Lung (tissue), 11 donors: ENCODE measurements at regions not wholly inside any gene's neighbourhood (a gene's known extent, or its start where the extent isn't known, plus 50 kb on each side); places are given as distances from the start of the nearest gene placed in this dataset.

Experiments
- ATAC-seq: fragments of 200-7000 bp; cut with Tn5 transposase; one replicate; pipeline ENCODE4 v1.9.1; 2020; ENCODE audit warnings: moderate number of reproducible peaks; ENCODE audit not compliant: insufficient read depth, low FRiP score
- DNase-seq, 3 donors: peaks; one replicate each; pipeline ENCODE4 v3.0.0-alpha.2; 2013 to 2017
- H3K27ac ChIP-seq, 2 donors: one replicate each; pipeline ENCODE4 v1.5.1; 2013; ENCODE audit warnings: mild to moderate bottlenecking in 2 of 2, moderate library complexity in 2 of 2, control low read depth in 1 of 2, inconsistent platforms in 1 of 2, low read depth in 1 of 2, low read length in 1 of 2
- H3K27me3 ChIP-seq, 3 donors: one replicate each; pipeline ENCODE4 v1.5.1; 2013; ENCODE audit warnings: low read length in 2 of 3; ENCODE audit not compliant: control insufficient read depth in 3 of 3, insufficient read depth in 3 of 3
- H3K36me3 ChIP-seq, 4 donors: one replicate each; pipeline ENCODE4 v1.5.1; 2013; ENCODE audit warnings: low read length in 4 of 4, mild to moderate bottlenecking in 1 of 4, moderate library complexity in 1 of 4; ENCODE audit not compliant: control insufficient read depth in 4 of 4, insufficient read depth in 4 of 4
- H3K4me1 ChIP-seq, 5 donors: one replicate each; pipeline ENCODE4 v1.5.1; 2013; ENCODE audit warnings: low read length in 5 of 5, mild to moderate bottlenecking in 2 of 5, moderate library complexity in 1 of 5; ENCODE audit not compliant: control insufficient read depth in 5 of 5, insufficient read depth in 5 of 5
- H3K4me3 ChIP-seq: one replicate; pipeline ENCODE4 v1.5.1; 2013; ENCODE audit warnings: mild to moderate bottlenecking, control low read depth, moderate library complexity
- H3K9ac ChIP-seq, 2 donors: one replicate each; pipeline ENCODE4 v1.5.1; 2013; ENCODE audit warnings: low read length in 2 of 2, control low read depth in 1 of 2; ENCODE audit not compliant: insufficient read depth in 1 of 2
- H3K9me3 ChIP-seq, 4 donors: one replicate each; pipeline ENCODE4 v1.5.1; 2013; ENCODE audit warnings: low read length in 3 of 4, mild to moderate bottlenecking in 1 of 4, moderate library complexity in 1 of 4; ENCODE audit not compliant: control insufficient read depth in 4 of 4, insufficient read depth in 3 of 4
- WGBS, 2 donors: extraction: QIAGEN DNeasy Blood & Tissue Kit; methylation state at CpG; one replicate each; pipeline ENCODE4 v1.1.7; 2013; 5-methylcytosine and 5-hydroxymethylcytosine counted together
- TF ChIP-seq, protein P1 (sequence below): IDR thresholded peaks from 2 replicates; pipeline ENCODE4 v1.5.1; 2012; ENCODE audit warnings: mild to moderate bottlenecking; ENCODE audit errors: control extremely low read depth, extremely low read depth
- donor health status: control.
- donor health status: control.
- donor health status: Bipolar disorder and iron deficiency.
- donor health status: healthy.
- donor health status: DM: yes; HTN: yes; CAD: no.

DNA sequence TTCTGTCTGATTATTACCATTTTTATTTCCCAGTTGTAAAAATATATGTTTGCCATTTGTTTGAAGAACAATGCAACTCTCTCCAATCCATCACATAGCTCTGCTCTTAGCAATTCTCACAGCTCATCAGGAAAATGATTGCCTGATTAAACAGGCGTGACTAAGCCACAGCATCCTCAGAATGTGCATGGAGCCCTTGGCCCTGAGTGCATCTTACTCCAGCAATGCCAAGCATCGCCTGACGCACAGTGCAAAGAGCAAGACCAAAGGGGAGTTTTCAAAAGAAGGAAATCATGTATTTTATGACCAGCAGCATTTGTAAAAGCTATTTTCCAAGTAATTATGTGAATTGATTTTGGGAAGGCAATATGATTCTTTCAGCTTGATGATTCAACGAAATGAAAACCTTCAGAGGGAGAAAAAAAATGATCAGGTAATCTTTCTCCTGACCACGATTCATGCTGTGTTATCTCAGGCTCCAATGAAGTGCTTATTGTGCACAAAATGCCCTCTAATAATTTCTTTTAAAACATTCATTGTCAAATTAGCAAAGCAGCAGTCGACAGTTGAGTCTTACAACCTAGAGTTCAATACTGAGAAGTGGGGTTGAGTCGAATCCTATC, 138.0 kb upstream of the FAM9B start:
- ATAC-seq: no peak

DNA sequence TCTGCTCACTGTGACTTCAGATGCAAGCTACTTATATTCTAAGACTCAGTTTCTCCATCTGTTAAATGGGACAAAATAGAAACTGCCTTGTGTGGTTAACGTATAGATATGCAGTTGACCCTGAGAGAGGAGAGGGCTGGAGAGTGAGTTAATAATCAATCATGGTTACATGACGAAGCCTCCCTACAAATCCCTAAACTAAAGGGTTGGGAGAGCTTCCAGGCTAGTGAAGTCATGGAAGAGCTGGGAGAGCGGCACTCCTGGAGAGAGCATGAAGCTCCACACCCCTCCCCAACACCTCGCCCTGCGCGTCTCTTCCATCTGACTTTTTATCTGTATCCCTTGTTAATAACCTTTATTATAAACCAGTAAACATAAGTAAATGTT, 138.5 kb upstream of the FAM9B start:
- no peak overlapping the region for H3K27ac ChIP-seq
- H3K36me3 ChIP-seq: no peaks in the 10 kb centered on the region
- peaks cover 0 to 3% (median 1%) of the 10 kb centered on the region in 4 donors for H3K9me3 ChIP-seq
- H3K27me3 ChIP-seq: peaks cover 0 to 2% (median 2%) of the 10 kb centered on the region in 3 donors
- TF ChIP-seq, protein P1, sequence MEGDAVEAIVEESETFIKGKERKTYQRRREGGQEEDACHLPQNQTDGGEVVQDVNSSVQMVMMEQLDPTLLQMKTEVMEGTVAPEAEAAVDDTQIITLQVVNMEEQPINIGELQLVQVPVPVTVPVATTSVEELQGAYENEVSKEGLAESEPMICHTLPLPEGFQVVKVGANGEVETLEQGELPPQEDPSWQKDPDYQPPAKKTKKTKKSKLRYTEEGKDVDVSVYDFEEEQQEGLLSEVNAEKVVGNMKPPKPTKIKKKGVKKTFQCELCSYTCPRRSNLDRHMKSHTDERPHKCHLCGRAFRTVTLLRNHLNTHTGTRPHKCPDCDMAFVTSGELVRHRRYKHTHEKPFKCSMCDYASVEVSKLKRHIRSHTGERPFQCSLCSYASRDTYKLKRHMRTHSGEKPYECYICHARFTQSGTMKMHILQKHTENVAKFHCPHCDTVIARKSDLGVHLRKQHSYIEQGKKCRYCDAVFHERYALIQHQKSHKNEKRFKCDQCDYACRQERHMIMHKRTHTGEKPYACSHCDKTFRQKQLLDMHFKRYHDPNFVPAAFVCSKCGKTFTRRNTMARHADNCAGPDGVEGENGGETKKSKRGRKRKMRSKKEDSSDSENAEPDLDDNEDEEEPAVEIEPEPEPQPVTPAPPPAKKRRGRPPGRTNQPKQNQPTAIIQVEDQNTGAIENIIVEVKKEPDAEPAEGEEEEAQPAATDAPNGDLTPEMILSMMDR: no peak
- no peak for DNase-seq
- H3K4me3 ChIP-seq: no peak overlapping the region
- WGBS, 2 donors: 84 to 98% methylated on average over 6 of the region's 6 CpGs
- no peak for ATAC-seq
- no peak overlapping the region for H3K9ac ChIP-seq
- no peaks in the 10 kb centered on the region for H3K4me1 ChIP-seq

More for the DNA sequence above, 138.0 kb upstream of the FAM9B start:
- TF ChIP-seq, protein P1: no peak
- Histone ChIP-seq H3K4me3 (no peak overlapping the region), H3K4me1 (no peaks in the 10 kb centered on the region), H3K36me3 (no peaks in the 10 kb centered on the region), H3K9ac (no peak overlapping the region), H3K27me3 (peaks cover 0 to 2% (median 0%) of the 10 kb centered on the region in 3 donors), H3K9me3 (peaks cover 0 to 3% (median 1%) of the 10 kb centered on the region in 4 donors), H3K27ac (no peak overlapping the region)
- DNase-seq: peak in 2 of 3 donors; percentile 15 to 50
- WGBS, 2 donors: 76 to 84% methylated on average over 7 of the region's 7 CpGs

DNA sequence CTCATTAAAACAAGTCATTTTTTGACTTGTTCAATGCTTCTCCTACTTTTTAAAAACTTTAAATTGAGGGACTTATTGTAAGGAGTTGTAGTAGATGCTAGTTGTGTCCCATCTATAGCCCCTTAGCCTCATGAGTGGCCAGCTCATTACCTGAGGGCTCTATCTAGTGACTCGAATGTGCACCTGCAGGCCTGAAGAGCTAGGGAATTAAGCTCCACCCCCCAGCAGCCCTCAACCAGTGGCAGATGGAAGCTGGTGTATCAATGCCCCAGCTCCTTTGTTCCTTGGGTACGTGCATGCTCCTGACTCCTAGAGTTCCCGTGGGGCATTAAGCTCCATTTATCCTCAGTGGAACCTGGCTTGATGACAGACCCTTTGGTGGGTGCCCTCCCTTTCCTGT, 146.7 kb upstream of the FAM9B start:
- no peak for ATAC-seq
- H3K9ac ChIP-seq: no peak overlapping the region
- DNase-seq: no peak
- H3K27me3 ChIP-seq: peaks cover 0 to 24% (median 9%) of the 10 kb centered on the region in 3 donors
- WGBS, 2 donors: 71 to 96% methylated on average over 3 of the region's 3 CpGs
- no peaks in the 10 kb centered on the region for H3K4me1 ChIP-seq
- TF ChIP-seq, protein P1: no peak
- H3K4me3 ChIP-seq: no peak overlapping the region
- peaks cover 0 to 4% (median under 1%) of the 10 kb centered on the region in 4 donors for H3K9me3 ChIP-seq
- H3K36me3 ChIP-seq: no peaks in the 10 kb centered on the region
- no peak overlapping the region for H3K27ac ChIP-seq

DNA sequence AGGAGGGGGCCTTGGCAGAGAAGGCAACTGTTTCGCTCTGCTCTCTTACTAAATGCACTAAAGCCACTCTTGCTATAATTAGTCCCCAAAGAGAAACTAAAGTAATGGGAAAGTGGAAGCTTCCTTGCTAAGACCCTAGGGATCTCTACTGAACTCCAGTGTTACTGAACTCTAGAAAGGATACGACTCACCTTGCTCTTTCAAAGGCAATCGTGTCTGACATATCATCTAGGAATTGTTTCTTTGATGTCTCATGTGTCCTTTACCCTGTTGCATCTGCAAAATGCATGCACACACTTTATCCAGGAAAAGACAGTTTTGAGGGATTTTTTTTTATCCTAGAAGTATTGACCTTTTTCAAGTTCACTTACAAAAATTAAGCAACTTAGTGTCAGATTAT, 148.1 kb upstream of the FAM9B start:
- WGBS, 2 donors: 83 to 85% methylated on average over 3 of the region's 3 CpGs
- H3K9ac ChIP-seq: no peak overlapping the region
- no peaks in the 10 kb centered on the region for H3K36me3 ChIP-seq
- H3K4me3 ChIP-seq: no peak overlapping the region
- ATAC-seq (no peak), DNase-seq (no peak)
- no peak overlapping the region for H3K27ac ChIP-seq
- peaks cover 0 to 25% (median 16%) of the 10 kb centered on the region in 3 donors for H3K27me3 ChIP-seq
- H3K4me1 ChIP-seq: peaks cover 0 to 4% (median 0%) of the 10 kb centered on the region in 5 donors
- TF ChIP-seq, protein P1: no peak
- peaks cover 0 to 4% (median under 1%) of the 10 kb centered on the region in 4 donors for H3K9me3 ChIP-seq
